H9 (cell line): ENCODE measurements at regions not wholly inside any gene's neighbourhood (a gene's known extent, or its start where the extent isn't known, plus 50 kb on each side); places are given as distances from the start of the nearest gene placed in this dataset.

ENCODE experiments used
- DNase-seq: peaks from one replicate; pipeline ENCODE4 v3.0.0-alpha.2; 2017
- H2AFZ ChIP-seq: one replicate; pipeline ENCODE4 v1.6.1; 2013; ENCODE audit warnings: mild to moderate bottlenecking, low read length, control low read depth, moderate library complexity
- H2AK5ac ChIP-seq: 2 replicates; pipeline ENCODE4 v1.6.1; 2013; ENCODE audit warnings: low read length, control low read depth, mixed read lengths; ENCODE audit not compliant: insufficient read length
- H2BK120ac ChIP-seq: one replicate; pipeline ENCODE4 v1.6.1; 2013; ENCODE audit warnings: low read depth, mild to moderate bottlenecking, low read length, control low read depth, inconsistent platforms; ENCODE audit not compliant: poor library complexity, severe bottlenecking
- H2BK12ac ChIP-seq: 2 replicates; pipeline ENCODE4 v1.6.1; 2013; ENCODE audit warnings: low read length, control low read depth, mixed read lengths, low read depth; ENCODE audit not compliant: insufficient read length
- H2BK15ac ChIP-seq: 2 replicates; pipeline ENCODE4 v1.6.1; 2013; ENCODE audit warnings: low read depth, low read length, control low read depth
- H2BK20ac ChIP-seq: one replicate; pipeline ENCODE4 v1.6.1; 2013; ENCODE audit warnings: low read depth, mild to moderate bottlenecking, low read length, control low read depth, inconsistent platforms; ENCODE audit not compliant: poor library complexity, severe bottlenecking
- H2BK5ac ChIP-seq: 2 replicates; pipeline ENCODE4 v1.6.1; 2013; ENCODE audit warnings: low read length, control low read depth, mixed read lengths; ENCODE audit not compliant: insufficient read length
- H3K14ac ChIP-seq: 2 replicates; pipeline ENCODE4 v1.6.1; 2013; ENCODE audit warnings: low read length, control low read depth; ENCODE audit not compliant: insufficient read depth
- H3K18ac ChIP-seq: 2 replicates; pipeline ENCODE4 v1.6.1; 2013; ENCODE audit warnings: low read depth, mild to moderate bottlenecking, mixed read lengths, low read length, control low read depth; ENCODE audit not compliant: insufficient read length
- H3K23ac ChIP-seq: 2 replicates; pipeline ENCODE4 v1.6.1; 2013; ENCODE audit warnings: low read length, control low read depth, mixed read lengths, low read depth; ENCODE audit not compliant: insufficient read length
- H3K23me2 ChIP-seq: 2 replicates; pipeline ENCODE4 v1.6.1; 2013; ENCODE audit warnings: low read depth, mild to moderate bottlenecking, mixed read lengths, low read length, control low read depth; ENCODE audit not compliant: insufficient read length, poor library complexity, severe bottlenecking
- H3K27ac ChIP-seq: 2 replicates; pipeline ENCODE4 v1.5.1; 2013; ENCODE audit warnings: low read length, control low read depth, mixed read lengths, low read depth; ENCODE audit not compliant: insufficient read length
- H3K27me3 ChIP-seq: 2 replicates; pipeline ENCODE4 v1.6.1; 2013; ENCODE audit warnings: low read length, control low read depth, inconsistent platforms; ENCODE audit not compliant: insufficient read depth
- H3K4ac ChIP-seq: 2 replicates; pipeline ENCODE4 v1.6.1; 2013; ENCODE audit warnings: low read depth, mild to moderate bottlenecking, control low read depth, inconsistent platforms, low read length, moderate library complexity
- H3K4me1 ChIP-seq: 2 replicates; pipeline ENCODE4 v1.6.1; 2013; ENCODE audit warnings: low read length, control low read depth, inconsistent platforms; ENCODE audit not compliant: insufficient read depth
- H3K4me2 ChIP-seq: 2 replicates; pipeline ENCODE4 v1.6.1; 2013; ENCODE audit warnings: low read length, control low read depth, mixed read lengths; ENCODE audit not compliant: insufficient read length, insufficient read depth
- H3K56ac ChIP-seq: 2 replicates; pipeline ENCODE4 v1.6.1; 2013; ENCODE audit warnings: low read depth, mild to moderate bottlenecking, mixed read lengths, low read length, control low read depth; ENCODE audit not compliant: insufficient read length
- H3K79me1 ChIP-seq: 2 replicates; pipeline ENCODE4 v1.6.1; 2013; ENCODE audit warnings: low read depth, mild to moderate bottlenecking, moderate library complexity, low read length, control low read depth, inconsistent platforms; ENCODE audit not compliant: insufficient read depth, poor library complexity, severe bottlenecking
- H3K79me2 ChIP-seq: 2 replicates; pipeline ENCODE4 v1.6.1; 2013; ENCODE audit warnings: low read length, control low read depth, inconsistent platforms; ENCODE audit not compliant: insufficient read depth
- H3K9ac ChIP-seq: 2 replicates; pipeline ENCODE4 v1.6.1; 2013; ENCODE audit warnings: low read length, control low read depth, mixed read lengths; ENCODE audit not compliant: insufficient read length; ENCODE audit errors: extremely low read depth
- H3K9me3 ChIP-seq: one replicate; pipeline ENCODE4 v1.6.1; 2013; ENCODE audit warnings: low read depth, low read length, inconsistent platforms; ENCODE audit not compliant: control insufficient read depth
- H3T11ph ChIP-seq: one replicate; pipeline ENCODE4 v1.6.1; 2013; ENCODE audit warnings: mild to moderate bottlenecking, low read length, control low read depth, inconsistent platforms
- H4K20me1 ChIP-seq: one replicate; pipeline ENCODE4 v1.6.1; 2013; ENCODE audit not compliant: control insufficient read depth, insufficient read length, insufficient read depth
- H4K5ac ChIP-seq: 2 replicates; pipeline ENCODE4 v1.6.1; 2013; ENCODE audit warnings: low read depth, mild to moderate bottlenecking, mixed read lengths, low read length, control low read depth; ENCODE audit not compliant: insufficient read length
- H4K8ac ChIP-seq: replicated peaks from 2 replicates; pipeline ENCODE4 v1.6.1; 2013; ENCODE audit warnings: low read length, control low read depth, mixed read lengths, low read depth; ENCODE audit not compliant: insufficient read length
- H4K91ac ChIP-seq: 2 replicates; pipeline ENCODE4 v1.6.1; 2013; ENCODE audit warnings: low read depth, mild to moderate bottlenecking, moderate library complexity, mixed read lengths, low read length, control low read depth; ENCODE audit not compliant: insufficient read length
- H3K27ac Mint-ChIP-seq, 3 experiments: 2 replicates in 2 of 3; 3 replicates in 1 of 3; pipeline ENCODE4 v1.8.0; 2020 to 2021; ENCODE audit warnings: mixed read lengths in 3 of 3, mild to moderate bottlenecking in 1 of 3, moderate library complexity in 1 of 3
- H3K27me3 Mint-ChIP-seq: 2 replicates; pipeline ENCODE4 v1.8.0; 2021; ENCODE audit warnings: low read depth, mild to moderate bottlenecking, moderate library complexity, mixed read lengths
- H3K36me3 Mint-ChIP-seq, 3 experiments: 2 replicates in 2 of 3; 3 replicates in 1 of 3; pipeline ENCODE4 v1.8.0; 2020 to 2021; ENCODE audit warnings: low read depth in 3 of 3, mixed read lengths in 3 of 3; ENCODE audit not compliant: insufficient read depth in 1 of 3
- H3K4me1 Mint-ChIP-seq, 2 experiments: 2 replicates each; pipeline ENCODE4 v1.8.0; 2020; ENCODE audit warnings: mixed read lengths in 2 of 2
- H3K4me3 Mint-ChIP-seq, 2 experiments: 2 replicates in 1 of 2; 3 replicates in 1 of 2; pipeline ENCODE4 v1.8.0; 2020 to 2021; ENCODE audit warnings: mild to moderate bottlenecking in 2 of 2, mixed read lengths in 2 of 2, moderate library complexity in 1 of 2
- H3K9me3 Mint-ChIP-seq, 2 experiments: 2 replicates in 1 of 2; 3 replicates in 1 of 2; pipeline ENCODE4 v1.8.0; 2020; ENCODE audit warnings: mild to moderate bottlenecking in 2 of 2, mixed read lengths in 2 of 2, moderate library complexity in 1 of 2
- WGBS: extraction: QIAGEN DNeasy Blood & Tissue Kit; methylation state at CpG from one replicate; pipeline ENCODE4 v1.1.7; 2013; ENCODE audit warnings: missing lambda C conversion rate, low lambda C conversion rate, mixed read lengths; ENCODE audit not compliant: insufficient read length; ENCODE audit errors: extremely low coverage; 5-methylcytosine and 5-hydroxymethylcytosine counted together
- TF ChIP-seq, protein P1 (sequence below): fragments of 200-600 bp; sonication (generic); conservative IDR thresholded peaks from 3 replicates; pipeline ENCODE4 v1.8.0; 2021; ENCODE audit warnings: antibody characterized with exemption, mild to moderate bottlenecking

DNA sequence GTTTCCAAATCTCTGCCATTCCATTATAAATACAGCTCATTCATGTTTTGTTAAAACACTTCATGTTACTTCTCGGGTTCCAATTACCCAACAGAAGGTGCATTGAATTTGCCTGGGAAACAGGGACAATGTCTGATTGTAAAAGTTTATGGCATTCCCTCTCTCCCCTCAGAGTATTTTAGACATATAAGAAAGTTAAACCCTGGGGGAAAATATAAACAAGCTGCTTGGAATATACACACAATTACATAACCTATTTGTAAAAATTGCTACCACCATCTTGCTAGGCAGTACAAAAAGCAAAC, 60.0 kb downstream of the BTG1 start:
- H3K4me3 Mint-ChIP-seq = no peak overlapping the region
- no peaks in the 10 kb centered on the region for H4K20me1 ChIP-seq
- no peaks in the 10 kb centered on the region for H3K4me1 ChIP-seq
- TF ChIP-seq, protein P1, sequence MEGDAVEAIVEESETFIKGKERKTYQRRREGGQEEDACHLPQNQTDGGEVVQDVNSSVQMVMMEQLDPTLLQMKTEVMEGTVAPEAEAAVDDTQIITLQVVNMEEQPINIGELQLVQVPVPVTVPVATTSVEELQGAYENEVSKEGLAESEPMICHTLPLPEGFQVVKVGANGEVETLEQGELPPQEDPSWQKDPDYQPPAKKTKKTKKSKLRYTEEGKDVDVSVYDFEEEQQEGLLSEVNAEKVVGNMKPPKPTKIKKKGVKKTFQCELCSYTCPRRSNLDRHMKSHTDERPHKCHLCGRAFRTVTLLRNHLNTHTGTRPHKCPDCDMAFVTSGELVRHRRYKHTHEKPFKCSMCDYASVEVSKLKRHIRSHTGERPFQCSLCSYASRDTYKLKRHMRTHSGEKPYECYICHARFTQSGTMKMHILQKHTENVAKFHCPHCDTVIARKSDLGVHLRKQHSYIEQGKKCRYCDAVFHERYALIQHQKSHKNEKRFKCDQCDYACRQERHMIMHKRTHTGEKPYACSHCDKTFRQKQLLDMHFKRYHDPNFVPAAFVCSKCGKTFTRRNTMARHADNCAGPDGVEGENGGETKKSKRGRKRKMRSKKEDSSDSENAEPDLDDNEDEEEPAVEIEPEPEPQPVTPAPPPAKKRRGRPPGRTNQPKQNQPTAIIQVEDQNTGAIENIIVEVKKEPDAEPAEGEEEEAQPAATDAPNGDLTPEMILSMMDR = no peak
- no peak overlapping the region for H2AFZ ChIP-seq
- no peak overlapping the region for H2BK20ac ChIP-seq
- H3K27me3 Mint-ChIP-seq = no peaks in the 10 kb centered on the region
- no peak overlapping the region for H4K91ac ChIP-seq
- H4K8ac ChIP-seq = no peak overlapping the region
- no peak overlapping the region for H3K4me2 ChIP-seq
- H2BK5ac ChIP-seq = no peak overlapping the region
- H2BK15ac ChIP-seq = no peak overlapping the region
- no peaks in the 10 kb centered on the region for H3K23me2 ChIP-seq
- no peak for DNase-seq
- no peak overlapping the region for H3K23ac ChIP-seq
- H2BK12ac ChIP-seq = no peak overlapping the region
- no peaks in the 10 kb centered on the region for H3K36me3 Mint-ChIP-seq
- no peak overlapping the region for H4K5ac ChIP-seq
- no peak overlapping the region for H3K56ac ChIP-seq
- H3K27ac Mint-ChIP-seq = no peak overlapping the region
- H3K4ac ChIP-seq = no peak overlapping the region
- no peaks in the 10 kb centered on the region for H3K9me3 ChIP-seq
- no peak overlapping the region for H3K27ac ChIP-seq
- H2AK5ac ChIP-seq = no peak overlapping the region
- no CpG with 5 or more reads among the region's 1 CpG for WGBS
- H3K79me1 ChIP-seq = no peaks in the 10 kb centered on the region
- H3K9me3 Mint-ChIP-seq = no peaks in the 10 kb centered on the region
- no peak overlapping the region for H3K18ac ChIP-seq
- H3T11ph ChIP-seq = no peak overlapping the region
- H3K14ac ChIP-seq = no peak overlapping the region
- no peak overlapping the region for H2BK120ac ChIP-seq
- H3K79me2 ChIP-seq = no peaks in the 10 kb centered on the region; the same call in 1 of the 2 replicates
- no peak overlapping the region for H3K9ac ChIP-seq
- H3K27me3 ChIP-seq = no peaks in the 10 kb centered on the region
- peaks cover 0 to 5% of the 10 kb centered on the region in 2 experiments; a peak in 2 of 4 replicates for H3K4me1 Mint-ChIP-seq
